ENCODE measurements at regions not wholly inside any gene's neighbourhood (a gene's known extent, or its start where the extent isn't known, plus 50 kb on each side); places are given as distances from the start of the nearest gene placed in this dataset.
"Not testable (repeated sequence)": the region's sequence is repeated elsewhere in the genome, so short reads cannot be mapped to it uniquely, and the experiment has no call there.

GRCh38 chr9:134532661-134533060, 108.9 kb upstream of the COL5A1 start:
- DNase-seq; H3K4me1 ChIP-seq (ENCODE audit: control insufficient read depth, insufficient read depth, low read length); H3K9me3 ChIP-seq (ENCODE audit: control insufficient read depth, low read length); intact Hi-C loops (cut with DNase I); H3K27me3 ChIP-seq (ENCODE audit: control insufficient read depth, insufficient read depth); ATAC-seq; H3K27ac ChIP-seq (ENCODE audit: low read length); H3K4me3 ChIP-seq (ENCODE audit: low read length): not testable (repeated sequence)
- 92% methylated on average over 9 of the region's 9 CpGs for WGBS

DNA sequence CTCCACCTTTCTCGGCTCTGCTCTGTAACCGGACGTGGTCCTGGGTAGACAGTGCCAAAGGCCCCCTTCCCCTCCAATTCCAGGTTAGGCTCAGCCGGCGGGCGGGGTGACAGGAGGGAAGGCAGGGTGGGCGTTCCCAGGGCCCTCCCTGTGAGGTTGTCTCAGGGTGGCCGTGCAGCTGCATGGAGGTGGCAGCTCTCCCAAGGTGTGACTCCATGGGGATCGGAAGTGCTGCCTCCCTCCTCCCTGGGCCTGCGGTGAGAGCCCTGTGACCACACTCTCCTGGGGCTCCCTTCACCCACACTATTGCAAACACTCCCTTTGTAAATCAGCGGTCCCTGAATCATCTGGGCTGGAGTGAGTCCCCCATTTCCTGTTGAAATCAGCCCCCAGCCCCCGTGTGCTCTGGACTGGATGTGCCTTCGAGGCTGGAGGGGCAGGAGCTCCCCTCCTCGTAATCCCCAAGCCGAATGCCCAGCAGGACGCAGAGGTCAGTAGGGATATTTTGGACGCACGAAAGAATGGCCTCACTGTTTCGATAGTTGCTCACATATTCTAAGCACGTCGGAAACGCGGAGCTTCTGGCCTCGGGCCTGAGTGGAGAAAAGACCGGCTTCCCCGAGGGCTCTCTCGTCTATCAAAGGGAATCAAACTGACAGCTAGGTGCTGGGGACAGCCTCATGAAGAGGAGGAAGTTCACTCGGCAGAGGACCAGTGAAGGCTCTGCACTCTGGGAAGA, 107.6 kb upstream of the COL5A1 start:
- 59% methylated on average over 28 of the region's 28 CpGs for WGBS

DNA sequence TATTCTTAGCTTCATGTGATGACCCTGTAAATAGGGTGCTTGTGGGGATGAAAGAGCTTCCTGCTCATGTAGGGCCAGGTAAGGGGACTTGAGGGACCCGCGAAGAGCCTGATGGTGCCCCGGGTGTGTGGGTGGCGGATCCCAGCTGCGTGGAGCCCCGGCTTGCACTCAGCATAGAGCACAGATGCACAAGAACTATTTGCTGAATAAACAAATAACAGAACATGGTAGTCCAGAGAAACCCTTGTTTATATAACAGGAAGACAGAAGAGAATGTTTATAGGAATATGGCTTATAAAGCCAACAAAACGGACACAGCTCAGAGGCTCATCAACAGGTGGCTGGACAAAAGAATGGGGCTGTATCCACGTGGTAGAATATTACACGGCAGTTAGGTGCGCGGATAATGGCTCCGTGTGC, 106.9 kb upstream of the COL5A1 start:
- ATAC-seq, result no peak
- 87% methylated on average over 12 of the region's 12 CpGs for WGBS
- intact Hi-C loops (cut with DNase I), result no loop called here
- Histone ChIP-seq H3K27ac (ENCODE audit: low read length) (no peak overlapping the region), H3K4me1 (ENCODE audit: control insufficient read depth, insufficient read depth, low read length) (no peaks in the 10 kb centered on the region), H3K4me3 (ENCODE audit: low read length) (no peak overlapping the region), H3K9me3 (ENCODE audit: control insufficient read depth, low read length) (peaks cover 4% of the 10 kb centered on the region), H3K27me3 (ENCODE audit: control insufficient read depth, insufficient read depth) (no peaks in the 10 kb centered on the region)
- no peak for DNase-seq

More for the DNA sequence above, 107.6 kb upstream of the COL5A1 start:
- intact Hi-C loops (cut with DNase I), result no loop called here
- Histone ChIP-seq H3K9me3 (ENCODE audit: control insufficient read depth, low read length) (peaks cover 4% of the 10 kb centered on the region), H3K4me3 (ENCODE audit: low read length) (no peak overlapping the region), H3K27ac (ENCODE audit: low read length) (no peak overlapping the region), H3K27me3 (ENCODE audit: control insufficient read depth, insufficient read depth) (no peaks in the 10 kb centered on the region), H3K4me1 (ENCODE audit: control insufficient read depth, insufficient read depth, low read length) (no peaks in the 10 kb centered on the region)
- ATAC-seq (no peak), DNase-seq (no peak)

DNA sequence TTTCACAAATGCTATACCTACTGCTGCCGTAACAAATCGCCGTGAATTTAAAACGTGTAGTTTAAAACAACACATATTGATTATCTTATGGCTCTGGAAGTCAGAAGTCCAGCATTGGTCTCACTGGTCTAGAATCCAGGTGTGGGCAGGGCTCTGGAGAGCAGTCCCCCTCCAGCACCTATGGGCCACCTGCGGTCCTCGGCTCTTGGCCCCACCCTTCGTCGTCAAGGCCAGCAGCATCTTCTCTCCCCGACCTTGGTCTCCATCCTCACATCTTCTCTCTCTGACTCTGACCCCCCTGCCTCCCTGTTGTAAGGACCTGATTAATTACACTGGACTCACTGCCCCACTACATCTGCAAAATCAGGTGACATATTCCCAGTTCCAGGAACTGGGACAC, 106.4 kb upstream of the COL5A1 start:
- no peak for DNase-seq
- H3K4me3 ChIP-seq (ENCODE audit: low read length), result no peak overlapping the region
- no peaks in the 10 kb centered on the region for H3K4me1 ChIP-seq (ENCODE audit: control insufficient read depth, insufficient read depth, low read length)
- WGBS, result 94% methylated on average over 9 of the region's 9 CpGs
- intact Hi-C loops (cut with DNase I), result no loop called here
- ATAC-seq, result no peak
- no peak overlapping the region for H3K27ac ChIP-seq (ENCODE audit: low read length)
- H3K9me3 ChIP-seq (ENCODE audit: control insufficient read depth, low read length), result peaks cover 4% of the 10 kb centered on the region
- no peaks in the 10 kb centered on the region for H3K27me3 ChIP-seq (ENCODE audit: control insufficient read depth, insufficient read depth)

- Histone ChIP-seq H3K27ac (ENCODE audit: low read length) (no peak overlapping the region), H3K4me1 (ENCODE audit: control insufficient read depth, insufficient read depth, low read length) (no peaks in the 10 kb centered on the region), H3K9me3 (ENCODE audit: control insufficient read depth, low read length) (no peaks in the 10 kb centered on the region), H3K27me3 (ENCODE audit: control insufficient read depth, insufficient read depth) (no peaks in the 10 kb centered on the region), H3K4me3 (ENCODE audit: low read length) (no peak overlapping the region)
- DNase-seq, result no peak
- WGBS, result 75% methylated on average over 22 of the region's 22 CpGs
- intact Hi-C loops (cut with DNase I), result no loop called here
- ATAC-seq, result no peak
Measured at GRCh38 chr9:134536101-134536900, 105.3 kb upstream of the COL5A1 start.

- no peak for DNase-seq
- WGBS, result 89% methylated on average over 14 of the region's 14 CpGs
- no peak overlapping the region for H3K27ac ChIP-seq (ENCODE audit: low read length)
- intact Hi-C loops (cut with DNase I), result no loop called here
- no peak overlapping the region for H3K4me3 ChIP-seq (ENCODE audit: low read length)
- H3K9me3 ChIP-seq (ENCODE audit: control insufficient read depth, low read length), result no peaks in the 10 kb centered on the region
- no peak for ATAC-seq
- no peaks in the 10 kb centered on the region for H3K27me3 ChIP-seq (ENCODE audit: control insufficient read depth, insufficient read depth)
- no peaks in the 10 kb centered on the region for H3K4me1 ChIP-seq (ENCODE audit: control insufficient read depth, insufficient read depth, low read length)
Measured at GRCh38 chr9:134536931-134537330, 104.7 kb upstream of the COL5A1 start.

- 60% methylated on average over 21 of the region's 21 CpGs for WGBS
- intact Hi-C loops (cut with DNase I), result no loop called here
- peak; percentile 60 to 75 for ATAC-seq
- no peaks in the 10 kb centered on the region for H3K27me3 ChIP-seq (ENCODE audit: control insufficient read depth, insufficient read depth)
- H3K9me3 ChIP-seq (ENCODE audit: control insufficient read depth, low read length), result no peaks in the 10 kb centered on the region
- no peak overlapping the region for H3K27ac ChIP-seq (ENCODE audit: low read length)
- peak in 2 of 3 donors; percentile 71 to 75 for DNase-seq
- no peaks in the 10 kb centered on the region for H3K4me1 ChIP-seq (ENCODE audit: control insufficient read depth, insufficient read depth, low read length)
- H3K4me3 ChIP-seq (ENCODE audit: low read length), result no peak overlapping the region
Measured at GRCh38 chr9:134537951-134538641, 103.5 kb upstream of the COL5A1 start.

DNA sequence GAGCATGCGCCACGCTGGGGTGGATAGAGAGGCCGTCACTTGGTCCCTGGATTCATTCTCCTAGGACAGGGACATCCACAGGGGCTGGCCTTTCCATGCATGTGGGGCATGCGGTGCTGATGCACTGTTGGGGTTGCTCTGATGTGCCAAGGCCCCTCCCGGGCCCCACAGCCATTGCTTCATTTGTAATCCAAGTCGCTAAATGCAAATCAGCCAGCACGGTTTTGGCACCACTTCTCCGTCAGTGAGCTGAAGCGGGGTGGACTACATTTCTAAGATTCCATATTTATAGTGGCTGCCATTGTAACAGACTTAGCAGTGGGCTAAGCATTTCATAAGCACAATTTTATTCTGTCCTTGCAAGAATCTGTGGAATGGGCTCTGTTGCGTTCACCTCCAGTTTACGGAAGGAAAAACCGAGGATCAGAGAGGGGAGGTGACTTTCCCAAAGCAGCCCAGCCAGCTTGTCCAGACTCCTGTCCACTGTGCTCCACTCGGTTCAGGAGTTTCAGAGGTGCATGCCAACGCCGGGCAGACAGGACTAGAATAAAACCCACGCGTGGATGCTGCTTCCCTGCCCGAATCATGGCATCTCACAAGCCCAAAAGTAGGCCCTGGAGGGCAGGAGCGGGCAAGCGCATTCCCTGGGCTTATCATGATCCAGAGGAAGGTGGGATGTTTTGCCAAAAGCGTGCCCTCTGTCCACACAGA, 102.6 kb upstream of the COL5A1 start:
- no peak overlapping the region for H3K27ac ChIP-seq (ENCODE audit: low read length)
- H3K4me1 ChIP-seq (ENCODE audit: control insufficient read depth, insufficient read depth, low read length), result no peaks in the 10 kb centered on the region
- peak in 1 of 3 donors; percentile 70 for DNase-seq
- intact Hi-C loops (cut with DNase I), result no loop called here
- peak in 1 of 2 donors; percentile 22 for ATAC-seq
- no peaks in the 10 kb centered on the region for H3K27me3 ChIP-seq (ENCODE audit: control insufficient read depth, insufficient read depth)
- no peak overlapping the region for H3K4me3 ChIP-seq (ENCODE audit: low read length)
- 73% methylated on average over 21 of the region's 21 CpGs for WGBS
- H3K9me3 ChIP-seq (ENCODE audit: control insufficient read depth, low read length), result no peaks in the 10 kb centered on the region

DNA sequence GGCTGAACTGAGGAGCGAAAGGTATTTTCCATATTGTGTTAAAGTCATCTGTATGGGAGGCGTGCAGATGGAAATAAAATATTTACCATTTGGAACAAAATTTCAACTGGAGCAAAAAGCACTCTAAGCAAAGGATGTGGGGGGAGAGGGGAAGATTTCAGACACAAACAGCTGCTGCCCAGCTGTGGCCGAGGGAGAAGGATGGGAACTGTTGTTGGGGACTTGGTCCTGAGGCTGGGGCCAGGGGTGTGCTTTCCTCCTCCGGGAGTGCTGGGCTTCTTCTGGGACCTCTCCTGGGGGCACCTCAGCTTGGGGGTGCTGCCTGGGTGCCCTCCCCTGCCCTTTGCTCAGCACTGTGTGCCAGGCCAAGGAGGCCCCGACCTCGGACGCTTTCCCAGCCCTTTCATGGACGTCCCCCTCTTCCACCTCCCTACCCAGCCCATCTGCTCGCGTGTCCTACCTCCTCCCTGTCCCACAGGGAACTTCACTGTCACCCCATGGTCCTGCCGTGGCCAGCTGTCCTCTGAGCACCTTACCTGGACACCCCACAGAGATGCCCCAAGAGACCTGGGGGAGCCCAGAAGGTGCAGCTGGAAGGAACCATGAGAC, 101.9 kb upstream of the COL5A1 start:
- Histone ChIP-seq H3K4me3 (ENCODE audit: low read length) (no peak overlapping the region), H3K4me1 (ENCODE audit: control insufficient read depth, insufficient read depth, low read length) (no peaks in the 10 kb centered on the region), H3K9me3 (ENCODE audit: control insufficient read depth, low read length) (no peaks in the 10 kb centered on the region), H3K27me3 (ENCODE audit: control insufficient read depth, insufficient read depth) (no peaks in the 10 kb centered on the region), H3K27ac (ENCODE audit: low read length) (no peak overlapping the region)
- no peak for DNase-seq
- 64% methylated on average over 11 of the region's 11 CpGs for WGBS
- intact Hi-C loops (cut with DNase I), result no loop called here
- no peak for ATAC-seq

GRCh38 chr9:134540276-134541096, 101.1 kb upstream of the COL5A1 start:
- no peak overlapping the region for H3K4me3 ChIP-seq (ENCODE audit: low read length)
- H3K4me1 ChIP-seq (ENCODE audit: control insufficient read depth, insufficient read depth, low read length), result no peaks in the 10 kb centered on the region
- ATAC-seq (no peak), DNase-seq (peak in 1 of 3 donors; percentile 35)
- intact Hi-C loops (cut with DNase I), result no loop called here
- no peaks in the 10 kb centered on the region for H3K9me3 ChIP-seq (ENCODE audit: control insufficient read depth, low read length)
- WGBS, result 71% methylated on average over 19 of the region's 19 CpGs
- H3K27ac ChIP-seq (ENCODE audit: low read length), result no peak overlapping the region
- H3K27me3 ChIP-seq (ENCODE audit: control insufficient read depth, insufficient read depth), result no peaks in the 10 kb centered on the region

Data from right cardiac atrium (tissue), 5 donors.